RKO (cell line): ENCODE measurements at regions not wholly inside any gene's neighbourhood (a gene's known extent, or its start where the extent isn't known, plus 50 kb on each side); places are given as distances from the start of the nearest gene placed in this dataset.
A peak's percentile ranks its signal among the peaks of the same experiment; 100 is the strongest.

ENCODE experiments used
- DNase-seq: peaks from one replicate; pipeline ENCODE4 v3.0.0-alpha.2; 2016; ENCODE audit warnings: low spot score

- no peak for DNase-seq
Measured at GRCh38 chr13:59452189-59452890, 711.4 kb downstream of the DIAPH3 start.

GRCh38 chr13:59458908-59459579 lies 704.7 kb downstream of the DIAPH3 start:
- peak; percentile 24 for DNase-seq

- DNase-seq = peak; percentile 16
Measured at GRCh38 chr13:59459972-59460371, 703.8 kb downstream of the DIAPH3 start.

DNA sequence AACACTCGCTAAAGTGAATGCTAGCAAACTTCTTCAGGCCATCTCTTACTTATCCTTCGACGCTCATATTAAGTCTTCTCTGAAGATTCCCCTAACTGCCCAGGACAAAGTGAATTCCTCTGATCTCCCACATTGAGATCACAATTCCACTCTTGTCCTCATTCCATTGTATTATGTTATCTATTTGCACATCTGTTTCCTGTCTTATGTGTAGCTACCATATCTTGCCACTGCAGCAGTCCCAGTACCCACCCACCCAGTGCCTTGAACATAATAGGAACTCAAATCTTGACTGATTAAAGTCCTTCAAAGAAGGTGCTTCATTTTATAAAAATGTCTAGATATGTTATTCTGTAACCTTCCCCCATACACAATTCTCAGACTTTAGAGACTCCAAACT lies 702.3 kb downstream of the DIAPH3 start:
- DNase-seq = no peak

DNA sequence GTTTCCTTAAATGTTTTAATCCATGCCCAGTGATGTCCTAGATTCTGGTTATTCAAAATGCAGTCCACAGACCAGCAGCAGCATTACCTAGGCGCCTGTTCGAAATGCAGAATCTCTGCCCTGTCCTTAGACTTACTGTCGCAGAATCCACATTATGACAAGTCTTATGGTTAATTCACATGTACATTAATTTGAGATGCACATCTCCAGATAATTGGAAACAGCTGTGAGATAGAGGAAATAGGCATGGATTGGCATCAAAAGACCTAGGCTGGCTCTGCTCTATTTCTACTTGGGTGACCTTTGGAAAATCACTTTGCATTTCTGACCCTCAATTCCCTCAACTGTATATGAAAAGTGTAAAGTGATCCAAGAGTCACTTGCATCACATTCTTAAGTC lies 700.7 kb downstream of the DIAPH3 start:
- no peak for DNase-seq

GRCh38 chr13:59464926-59465325 lies 698.8 kb downstream of the DIAPH3 start:
- no peak for DNase-seq

GRCh38 chr13:59468396-59468795 lies 695.3 kb downstream of the DIAPH3 start:
- no peak for DNase-seq

- no peak for DNase-seq
Measured at GRCh38 chr13:59471106-59471505, 692.6 kb downstream of the DIAPH3 start.

DNA sequence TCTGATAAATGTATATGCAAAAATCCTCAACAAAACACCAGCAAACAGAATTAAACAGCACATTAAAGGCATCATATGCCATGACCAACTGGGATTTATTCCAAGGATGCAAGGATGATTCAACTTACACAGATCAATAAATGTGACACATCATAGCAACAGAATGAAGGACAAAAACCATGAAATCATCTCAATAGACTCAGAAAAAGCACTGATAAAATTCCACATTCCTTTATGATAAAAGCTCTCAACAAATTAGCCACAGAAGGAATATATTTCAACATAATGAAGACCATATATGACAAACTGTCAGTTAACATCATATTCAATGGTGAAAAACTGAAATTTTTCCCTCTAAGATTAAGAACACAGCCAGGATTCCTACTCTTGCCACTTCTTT lies 691.6 kb downstream of the DIAPH3 start:
- DNase-seq = peak; percentile 19

GRCh38 chr13:59474696-59475095 lies 689.0 kb downstream of the DIAPH3 start:
- no peak for DNase-seq

DNA sequence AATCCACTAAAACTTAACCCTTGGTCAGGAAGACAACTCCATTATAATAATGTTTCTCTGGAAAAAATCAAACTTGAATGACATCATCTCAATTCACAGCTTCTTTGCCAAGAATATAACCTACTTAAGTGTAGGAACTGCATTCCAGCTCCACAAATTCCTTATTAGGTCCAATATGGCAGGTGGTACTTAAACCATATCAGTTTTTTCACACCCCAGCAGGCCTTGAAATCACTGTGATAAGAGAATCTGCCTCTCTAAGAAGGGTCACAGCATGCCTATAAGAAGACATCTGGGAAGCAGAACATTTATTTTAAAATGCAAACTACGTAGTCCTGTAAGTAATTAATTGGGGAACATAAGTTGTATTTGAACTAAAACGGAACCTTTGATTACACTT lies 687.8 kb downstream of the DIAPH3 start:
- DNase-seq = no peak

- no peak for DNase-seq
Measured at GRCh38 chr13:59476366-59476765, 687.4 kb downstream of the DIAPH3 start.

DNA sequence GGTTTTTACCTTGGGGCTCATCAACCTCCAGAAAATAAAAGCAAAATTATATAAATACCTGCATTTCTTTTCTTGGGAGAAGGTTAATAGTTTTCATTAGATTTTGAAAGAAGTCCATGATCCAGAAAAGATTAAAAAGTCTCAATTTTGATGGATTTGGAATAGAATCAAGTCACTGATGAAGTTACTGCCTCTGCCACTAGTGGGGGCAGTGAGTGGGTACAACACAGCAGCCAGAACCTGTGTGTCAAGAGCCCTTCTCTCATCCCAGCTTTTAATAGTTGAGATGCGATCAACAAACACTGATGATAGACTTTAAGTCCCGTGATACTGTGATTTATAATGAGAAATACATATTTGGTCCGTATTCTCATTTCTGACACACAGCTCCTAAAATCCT lies 686.7 kb downstream of the DIAPH3 start:
- DNase-seq = peak; percentile 31

DNA sequence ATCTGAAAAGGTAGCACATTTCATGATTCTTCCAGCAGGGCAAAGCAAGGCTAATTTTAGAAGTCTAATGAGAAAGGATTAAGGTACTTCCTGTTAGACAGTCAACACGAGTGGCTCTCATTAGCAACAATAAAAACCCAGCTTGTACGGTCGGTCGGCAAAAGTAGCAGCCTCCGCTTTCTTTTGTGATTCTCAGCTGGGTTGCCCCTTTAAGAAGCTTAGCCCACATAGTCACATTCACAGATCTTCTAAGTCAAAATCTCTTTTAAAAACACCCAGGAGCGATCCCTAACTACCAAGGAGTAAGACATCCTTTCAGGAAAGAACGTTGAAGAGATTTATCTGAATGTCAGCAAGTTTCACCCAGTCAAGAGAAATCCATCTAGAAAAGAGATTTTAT lies 684.8 kb downstream of the DIAPH3 start:
- no peak for DNase-seq

DNA sequence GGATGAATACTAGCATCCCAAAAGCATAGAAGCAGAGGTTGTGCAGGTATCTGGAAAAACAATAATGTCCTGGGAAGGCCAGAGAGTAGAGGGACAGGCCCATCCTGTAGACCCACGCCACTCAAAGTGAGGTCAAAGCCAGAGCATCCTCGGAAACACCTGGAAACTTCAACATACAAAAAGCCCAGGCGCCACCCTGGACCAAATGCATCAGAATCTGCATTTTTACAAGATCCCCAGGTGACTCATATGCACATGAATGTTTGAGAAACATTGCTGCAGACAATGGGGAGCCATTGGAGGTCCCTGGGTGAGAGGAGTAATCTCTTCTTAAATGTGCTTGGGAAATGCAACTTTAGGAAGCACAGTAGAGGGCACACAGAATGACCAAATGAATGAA lies 684.1 kb downstream of the DIAPH3 start:
- no peak for DNase-seq

DNA sequence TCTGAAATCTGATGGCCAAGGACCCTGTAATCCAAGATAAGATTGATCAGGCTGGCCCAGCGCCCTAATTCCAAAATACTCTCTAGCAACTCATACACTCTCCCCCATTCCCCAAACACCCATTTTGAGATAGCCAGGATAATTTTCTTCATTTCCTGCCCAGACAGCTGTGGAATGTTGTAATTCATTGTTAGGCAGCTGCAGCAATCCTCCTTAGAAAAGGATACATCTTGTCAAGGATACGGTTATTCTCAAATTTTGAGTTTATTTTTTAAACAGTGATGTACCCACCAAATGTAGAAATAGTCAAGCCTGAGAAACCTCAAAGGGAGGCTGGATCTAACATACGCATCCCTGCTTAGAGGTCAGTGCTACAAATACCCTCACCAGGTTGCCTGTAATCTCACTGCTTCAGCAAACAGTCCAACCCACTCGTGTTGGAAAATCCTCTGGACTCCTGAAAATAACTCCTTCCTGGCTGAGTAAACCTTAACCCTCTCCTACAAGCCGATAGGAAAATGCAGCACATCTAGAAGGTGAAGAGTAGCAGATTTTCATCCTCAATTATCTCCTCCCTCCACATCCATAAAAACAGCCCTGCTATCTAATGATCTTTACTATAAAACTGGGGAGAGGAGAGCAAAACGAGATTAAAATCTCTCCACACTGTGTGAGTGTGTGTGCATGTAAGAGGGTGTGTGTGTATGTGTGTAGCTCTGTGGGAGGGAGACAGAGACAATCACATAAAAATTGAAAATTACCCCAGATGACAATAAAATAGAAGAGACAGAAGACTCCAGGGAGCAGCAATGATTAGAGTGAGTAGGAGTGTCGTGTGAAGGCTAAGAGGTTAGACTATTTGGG lies 683.1 kb downstream of the DIAPH3 start:
- DNase-seq = no peak

DNA sequence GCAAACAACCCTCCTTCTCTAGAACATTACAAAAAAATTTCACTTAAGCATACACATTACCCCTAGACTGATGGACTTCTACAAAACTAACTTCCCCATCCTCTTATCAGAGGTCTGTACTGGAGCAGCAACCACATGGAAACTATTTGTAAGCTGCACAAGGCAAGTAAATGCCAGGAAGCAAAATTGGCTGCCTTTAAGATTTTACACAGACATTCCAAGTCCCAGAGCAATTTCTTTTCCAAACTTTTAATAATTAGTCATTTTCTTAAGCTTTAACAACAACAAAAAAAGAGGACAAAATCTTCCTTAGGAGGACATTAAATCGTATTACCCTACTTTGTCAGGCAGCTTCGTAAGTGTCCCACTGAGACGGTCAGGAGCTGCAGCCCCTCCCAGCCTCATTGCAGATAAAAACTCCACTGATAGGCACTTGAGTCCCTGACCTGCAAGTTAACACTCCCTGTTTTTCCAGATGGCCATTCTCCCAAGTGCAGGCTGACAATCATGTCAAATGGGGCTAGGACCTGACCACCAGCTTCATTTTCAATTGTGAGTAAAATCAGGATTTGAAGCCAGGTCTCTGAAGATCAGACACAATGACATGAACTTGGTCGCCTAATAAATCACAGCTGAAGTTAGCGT lies 680.1 kb downstream of the DIAPH3 start:
- DNase-seq = no peak

DNA sequence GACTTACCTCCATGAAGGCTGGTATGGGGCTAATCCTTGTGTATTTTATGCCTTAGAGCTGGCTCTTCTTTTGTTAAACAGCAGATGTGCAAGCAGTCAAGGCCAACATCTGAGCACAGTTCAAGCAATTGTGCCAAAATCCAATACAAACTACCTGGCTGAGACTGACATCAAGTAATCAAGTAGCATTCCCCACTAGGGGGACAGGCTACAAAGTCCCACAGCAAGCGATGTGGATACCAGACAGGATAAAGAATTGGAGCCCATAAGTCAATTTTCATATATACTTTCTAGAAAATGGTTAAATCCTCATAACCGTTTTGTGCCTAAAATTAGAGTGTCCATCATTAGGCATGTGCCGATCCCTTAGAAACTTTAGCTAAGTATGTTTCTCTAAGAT lies 675.8 kb downstream of the DIAPH3 start:
- DNase-seq = no peak

GRCh38 chr13:59488436-59488835 lies 675.3 kb downstream of the DIAPH3 start:
- DNase-seq = no peak

- DNase-seq = no peak
Measured at GRCh38 chr13:59490651-59491050, 673.1 kb downstream of the DIAPH3 start.

GRCh38 chr13:59492030-59492636 lies 671.6 kb downstream of the DIAPH3 start:
- no peak for DNase-seq

DNA sequence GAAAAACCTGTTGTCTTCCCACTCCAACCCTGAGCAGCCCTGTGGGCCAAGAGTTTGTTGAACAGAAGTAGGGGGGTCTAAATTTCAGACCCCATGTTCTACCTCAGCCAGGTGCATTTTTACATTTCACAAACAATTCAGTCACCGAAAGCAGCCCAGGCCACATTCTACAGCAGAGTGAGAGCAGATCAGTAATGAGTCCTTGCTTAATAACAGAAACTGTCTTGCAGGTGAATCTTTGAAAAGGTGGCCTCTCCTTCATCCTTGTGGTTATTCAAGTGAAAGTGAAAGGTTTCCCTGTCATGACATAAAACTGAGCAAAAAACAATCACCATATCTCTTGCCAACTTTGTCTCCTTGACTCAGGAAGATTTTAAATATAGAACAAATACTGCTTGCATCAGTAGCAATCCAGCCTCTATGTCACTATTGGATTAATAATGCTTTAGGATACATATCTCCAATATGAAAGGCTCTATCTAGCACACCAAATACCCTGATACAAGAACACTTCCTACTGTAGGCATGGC lies 670.2 kb downstream of the DIAPH3 start:
- DNase-seq = no peak
